ENCODE measurements at regions not wholly inside any gene's neighbourhood (a gene's known extent, or its start where the extent isn't known, plus 50 kb on each side); places are given as distances from the start of the nearest gene placed in this dataset.

GRCh38 chr15:36221992-36222391, 357.4 kb upstream of the CDIN1 start:
- Histone ChIP-seq H3K9me3 (ENCODE audit: control extremely low read depth in 1 of 3, control insufficient read depth in 2 of 3, insufficient read depth in 1 of 3, low read length in 2 of 3) (peaks cover 0 to 4% (median 1%) of the 10 kb centered on the region in 3 donors), H4K20me1 (ENCODE audit: control insufficient read depth, insufficient read depth, low read length, poor library complexity, severe bottlenecking) (no peaks in the 10 kb centered on the region), H3K4me1 (ENCODE audit: control insufficient read depth in 2 of 2, insufficient read depth in 2 of 2, low read length in 2 of 2) (no peaks in the 10 kb centered on the region), H3K36me3 (replicated peaks in 1 of 2; ENCODE audit: control extremely low read depth in 1 of 2, control insufficient read depth in 1 of 2, extremely low read depth in 1 of 2, insufficient read depth in 2 of 2, low read length in 1 of 2) (no peaks in the 10 kb centered on the region), H3K27me3 (replicated peaks in 1 of 4; ENCODE audit: control extremely low read depth in 1 of 4, control insufficient read depth in 3 of 4, insufficient read depth in 4 of 4, low read length in 3 of 4) (no peaks in the 10 kb centered on the region), H3K4me2 (replicated peaks; ENCODE audit: low read depth, low read length, poor library complexity, severe bottlenecking) (no peak overlapping the region), H3K9ac (ENCODE audit: low read length) (no peak overlapping the region), H2AFZ (ENCODE audit: insufficient read depth, low read depth, low read length, poor library complexity, severe bottlenecking) (no peak overlapping the region), H3K79me2 (ENCODE audit: control insufficient read depth, insufficient read depth, low read length) (no peaks in the 10 kb centered on the region), H3K4me3 (ENCODE audit: control extremely low read depth in 1 of 5, extremely low read depth in 1 of 5, insufficient read depth in 1 of 5, low read depth in 2 of 5, low read length in 4 of 5) (no peak overlapping the region), H3K27ac (ENCODE audit: low read length in 2 of 2) (no peak overlapping the region)
- H3K4me3 Mint-ChIP-seq, result no peak overlapping the region
- H3K9me3 Mint-ChIP-seq (ENCODE audit: insufficient read depth), result peaks cover 3% of the 10 kb centered on the region
- ChIA-PET CTCF (no interaction called here), POLR2A (no interaction called here)
- H3K27me3 Mint-ChIP-seq, result no peaks in the 10 kb centered on the region
- DNase-seq, result peak; percentile 2
- H3K4me1 Mint-ChIP-seq, result no peaks in the 10 kb centered on the region
- no peak for TF ChIP-seq CTCF (IDR thresholded peaks at IDR 0.05)
- no peak for TF ChIP-seq EZH2 (IDR thresholded peaks at IDR 0.05; ENCODE audit: borderline replicate concordance, insufficient read depth, low read depth, low read length, poor library complexity, severe bottlenecking)
- H3K27ac Mint-ChIP-seq, result no peak overlapping the region
- intact Hi-C loops (cut with micrococcal nuclease), result no loop called here
- no peak for ATAC-seq (ENCODE audit: low read depth)
- WGBS (ENCODE audit: insufficient coverage), result 78% methylated on average over 1 of the region's 1 CpG

- Mint-ChIP-seq H3K27ac (no peak overlapping the region), H3K9me3 (ENCODE audit: insufficient read depth) (peaks cover 2% of the 10 kb centered on the region), H3K4me1 (no peaks in the 10 kb centered on the region), H3K4me3 (no peak overlapping the region), H3K27me3 (no peaks in the 10 kb centered on the region)
- Histone ChIP-seq H3K36me3 (replicated peaks in 1 of 2; ENCODE audit: control extremely low read depth in 1 of 2, control insufficient read depth in 1 of 2, extremely low read depth in 1 of 2, insufficient read depth in 2 of 2, low read length in 1 of 2) (no peaks in the 10 kb centered on the region), H3K9me3 (ENCODE audit: control extremely low read depth in 1 of 3, control insufficient read depth in 2 of 3, insufficient read depth in 1 of 3, low read length in 2 of 3) (no peaks in the 10 kb centered on the region), H4K20me1 (ENCODE audit: control insufficient read depth, insufficient read depth, low read length, poor library complexity, severe bottlenecking) (no peaks in the 10 kb centered on the region), H3K27ac (ENCODE audit: low read length in 2 of 2) (no peak overlapping the region), H3K4me3 (ENCODE audit: control extremely low read depth in 1 of 5, extremely low read depth in 1 of 5, insufficient read depth in 1 of 5, low read depth in 2 of 5, low read length in 4 of 5) (no peak overlapping the region), H3K79me2 (ENCODE audit: control insufficient read depth, insufficient read depth, low read length) (no peaks in the 10 kb centered on the region), H3K4me2 (replicated peaks; ENCODE audit: low read depth, low read length, poor library complexity, severe bottlenecking) (no peak overlapping the region), H3K27me3 (replicated peaks in 1 of 4; ENCODE audit: control extremely low read depth in 1 of 4, control insufficient read depth in 3 of 4, insufficient read depth in 4 of 4, low read length in 3 of 4) (no peaks in the 10 kb centered on the region), H3K9ac (ENCODE audit: low read length) (no peak overlapping the region), H3K4me1 (ENCODE audit: control insufficient read depth in 2 of 2, insufficient read depth in 2 of 2, low read length in 2 of 2) (no peaks in the 10 kb centered on the region), H2AFZ (ENCODE audit: insufficient read depth, low read depth, low read length, poor library complexity, severe bottlenecking) (no peak overlapping the region)
- TF ChIP-seq EZH2 (IDR thresholded peaks at IDR 0.05; ENCODE audit: borderline replicate concordance, insufficient read depth, low read depth, low read length, poor library complexity, severe bottlenecking), result no peak
- TF ChIP-seq CTCF (IDR thresholded peaks at IDR 0.05), result no peak
- whole genome bisulfite sequencing (ENCODE audit: insufficient coverage), result 90% methylated on average over 2 of the region's 2 CpGs
- intact Hi-C loops (cut with micrococcal nuclease), result no loop called here
- ATAC-seq (ENCODE audit: low read depth) (no peak), DNase-seq (no peak)
- ChIA-PET CTCF (no interaction called here), POLR2A (no interaction called here)
Observed at GRCh38 chr15:36230776-36231175, 348.6 kb upstream of the CDIN1 start.
